ENCODE measurements at regions not wholly inside any gene's neighbourhood (a gene's known extent, or its start where the extent isn't known, plus 50 kb on each side); places are given as distances from the start of the nearest gene placed in this dataset.
"Not testable (repeated sequence)": the region's sequence is repeated elsewhere in the genome, so short reads cannot be mapped to it uniquely, and the experiment has no call there.

DNA sequence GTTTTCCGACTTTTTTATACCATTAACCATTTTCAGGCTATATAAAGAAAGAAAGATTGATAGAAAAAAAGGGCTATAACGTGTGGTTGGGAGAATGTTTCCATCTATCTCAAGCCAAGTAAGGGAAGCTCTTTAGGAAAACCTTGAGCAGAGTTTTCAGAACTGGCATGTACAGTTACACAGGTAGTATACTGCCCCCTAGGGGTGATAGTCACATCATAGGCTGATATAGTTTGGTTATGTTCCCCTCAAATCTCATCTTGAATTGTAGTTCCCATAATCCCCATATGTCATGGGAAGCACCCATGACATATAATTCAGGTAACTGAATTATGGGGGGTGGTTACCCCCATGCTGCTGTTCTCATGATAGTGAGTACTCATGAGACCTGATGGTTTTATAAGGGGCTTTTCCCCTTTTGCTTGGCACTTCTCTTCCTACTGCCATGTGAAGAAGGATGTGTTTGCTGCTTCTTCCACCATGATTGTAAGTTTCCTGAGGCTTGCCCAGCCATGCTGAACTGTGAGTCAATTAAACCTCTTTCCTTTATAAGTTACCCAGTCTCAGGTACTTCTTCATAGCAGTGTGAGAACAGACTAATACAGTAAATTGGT, 186.8 kb downstream of the TMA16 start:
- no peak for DNase-seq (ENCODE audit: extremely low read depth, low read depth)

DNA sequence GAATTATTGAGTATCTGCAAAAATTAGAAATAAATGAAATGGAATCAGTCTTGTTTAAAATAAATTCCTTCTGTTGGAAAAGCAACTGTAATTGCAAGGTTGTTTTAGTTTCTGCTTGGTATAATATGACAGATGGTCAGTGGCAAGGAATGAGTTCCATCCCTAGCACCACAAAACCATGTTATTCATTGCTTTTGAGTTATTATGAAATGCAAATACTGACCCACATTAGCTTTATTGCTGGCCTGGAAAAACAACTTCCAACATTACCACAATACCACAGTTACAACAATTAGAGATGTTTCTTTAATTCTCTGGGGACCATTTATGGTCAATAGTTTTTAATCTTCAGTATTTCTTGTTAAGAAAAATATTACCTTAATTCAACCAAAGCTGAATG, 194.4 kb downstream of the TMA16 start:
- DNase-seq (ENCODE audit: extremely low read depth, low read depth), result no peak

DNA sequence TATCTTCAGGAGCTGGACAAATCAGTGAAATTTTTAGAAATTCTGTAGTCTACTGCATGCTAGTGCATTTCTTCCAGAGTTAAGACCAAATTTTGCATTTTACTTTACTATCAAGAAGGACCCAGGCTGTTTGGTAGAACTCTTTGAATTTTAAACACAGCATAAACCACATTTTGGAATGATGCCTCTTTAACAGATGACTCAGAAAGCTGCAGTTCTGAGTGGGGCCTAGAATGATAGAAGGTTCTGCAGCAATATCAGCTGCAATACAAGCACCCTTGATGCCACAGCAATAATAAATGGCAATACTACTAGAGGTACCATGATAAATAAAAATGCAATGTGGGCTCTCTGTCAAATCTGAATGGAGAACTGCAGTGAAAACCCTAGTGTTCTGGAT, 198.7 kb downstream of the TMA16 start:
- DNase-seq (ENCODE audit: extremely low read depth, low read depth), result no peak

DNA sequence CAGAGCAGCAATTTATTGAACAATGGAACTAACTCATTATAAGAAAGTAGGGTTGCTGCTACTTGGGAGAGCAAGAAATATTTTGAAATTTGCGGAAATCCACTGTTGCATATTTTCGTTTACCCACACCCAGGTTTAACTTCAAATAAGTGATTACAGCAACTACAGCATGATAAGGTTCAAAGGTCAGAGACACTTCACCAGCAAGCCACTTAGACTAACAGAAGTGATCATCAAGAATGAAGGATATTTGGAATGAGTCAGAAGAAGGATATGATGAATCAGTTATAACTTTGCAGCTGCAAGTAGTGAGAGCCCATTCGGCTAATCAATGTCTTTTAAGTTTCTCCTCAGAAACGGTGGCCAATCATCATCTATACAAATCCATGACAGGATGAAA, 199.3 kb downstream of the TMA16 start:
- DNase-seq (ENCODE audit: extremely low read depth, low read depth), result no peak

DNA sequence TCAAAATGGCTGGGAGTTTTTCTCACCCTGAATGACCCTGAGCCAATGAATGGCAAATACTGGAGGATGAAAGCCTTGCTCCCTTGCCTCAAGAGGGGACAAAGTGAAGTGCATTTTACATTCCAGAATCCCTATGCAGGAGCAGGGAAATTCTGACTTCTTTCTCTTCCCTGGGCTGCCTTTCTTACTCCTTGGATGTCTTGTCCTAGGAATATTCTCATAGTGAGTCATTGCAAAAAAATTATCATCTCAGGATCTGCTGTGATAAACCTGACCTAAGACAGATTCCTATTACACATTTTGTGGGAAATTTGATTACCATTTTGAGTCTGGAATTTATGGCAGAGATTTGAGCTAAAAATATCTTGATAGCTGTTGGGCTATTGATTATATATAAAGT, 199.9 kb downstream of the TMA16 start:
- no peak for DNase-seq (ENCODE audit: extremely low read depth, low read depth)

DNA sequence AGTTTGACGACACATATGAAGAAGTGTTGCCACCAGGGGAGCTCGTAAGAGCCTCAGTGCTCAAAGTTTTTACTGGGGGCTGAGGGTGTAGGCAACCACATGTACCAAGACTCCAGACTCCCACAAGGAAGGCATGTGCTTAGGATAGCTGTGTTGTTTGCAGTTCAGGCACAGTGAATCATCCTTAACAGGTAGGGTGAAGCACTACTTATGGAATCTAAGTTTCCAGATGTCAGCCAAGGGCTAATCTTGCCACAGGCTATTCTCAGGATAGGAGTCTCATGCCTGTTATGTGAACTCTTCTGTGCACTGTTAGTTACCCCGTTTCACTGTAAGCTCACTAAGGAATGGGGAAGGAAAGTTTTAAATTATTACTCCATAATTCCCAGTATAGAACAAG, 202.6 kb downstream of the TMA16 start:
- no peak for DNase-seq (ENCODE audit: extremely low read depth, low read depth)

DNA sequence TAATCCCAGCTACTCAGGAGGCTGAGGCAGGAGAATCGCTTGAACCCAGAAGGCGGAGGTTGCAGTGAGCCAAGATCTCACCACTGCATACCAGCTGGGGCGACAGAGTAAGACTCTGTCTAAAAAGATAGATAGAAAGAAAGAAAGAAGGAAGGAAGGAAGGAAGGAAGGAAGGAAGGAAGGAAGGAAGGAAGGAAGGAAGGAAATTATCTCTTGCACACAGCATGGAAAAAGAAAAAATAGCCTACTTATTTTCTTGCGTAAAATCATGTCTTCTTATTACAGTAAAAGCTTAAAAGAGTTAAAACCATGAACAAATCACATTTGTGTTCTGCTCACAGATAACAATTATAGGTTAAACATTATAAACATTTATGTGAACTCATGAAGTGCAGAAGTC, 205.9 kb downstream of the TMA16 start:
- DNase-seq (ENCODE audit: extremely low read depth, low read depth), result not testable (repeated sequence)

DNA sequence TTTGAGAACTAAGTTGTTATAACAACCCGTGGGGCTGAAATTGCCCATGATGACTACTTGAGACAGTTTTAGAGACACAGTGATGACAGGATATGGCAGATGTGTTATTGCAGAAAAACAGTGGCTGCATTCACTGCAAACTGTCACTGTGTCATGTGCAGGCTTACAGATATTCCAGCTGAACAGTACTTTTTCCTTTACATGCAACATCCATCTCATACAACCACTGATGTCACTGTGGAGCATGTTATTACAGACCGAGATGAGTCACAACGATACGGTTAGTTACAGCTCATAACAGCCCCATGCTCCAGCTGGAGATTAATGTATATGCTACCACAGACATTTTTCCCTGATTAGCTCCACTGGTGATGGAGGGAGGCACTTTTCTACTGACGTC, 207.4 kb downstream of the TMA16 start:
- peak; percentile 20 for DNase-seq (ENCODE audit: extremely low read depth, low read depth)

DNA sequence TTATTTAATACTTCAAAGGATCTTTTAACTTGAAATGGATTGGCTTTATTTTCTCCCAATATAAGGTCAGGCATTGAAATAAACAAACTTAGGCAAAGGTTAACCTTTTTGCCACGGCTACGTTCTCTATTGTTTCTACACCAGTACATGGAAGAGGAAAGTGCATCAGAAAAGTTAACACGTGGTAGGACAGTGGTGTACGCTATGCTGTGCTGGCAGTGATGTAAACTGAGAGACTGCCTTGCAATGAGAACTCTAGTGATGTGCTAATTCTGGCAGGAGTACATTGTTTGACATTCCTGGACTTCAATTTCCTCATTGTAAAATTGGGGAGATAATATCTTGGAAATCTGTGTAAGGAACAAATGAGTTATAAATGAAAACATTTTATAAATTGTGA, 208.2 kb downstream of the TMA16 start:
- no peak for DNase-seq (ENCODE audit: extremely low read depth, low read depth)

DNA sequence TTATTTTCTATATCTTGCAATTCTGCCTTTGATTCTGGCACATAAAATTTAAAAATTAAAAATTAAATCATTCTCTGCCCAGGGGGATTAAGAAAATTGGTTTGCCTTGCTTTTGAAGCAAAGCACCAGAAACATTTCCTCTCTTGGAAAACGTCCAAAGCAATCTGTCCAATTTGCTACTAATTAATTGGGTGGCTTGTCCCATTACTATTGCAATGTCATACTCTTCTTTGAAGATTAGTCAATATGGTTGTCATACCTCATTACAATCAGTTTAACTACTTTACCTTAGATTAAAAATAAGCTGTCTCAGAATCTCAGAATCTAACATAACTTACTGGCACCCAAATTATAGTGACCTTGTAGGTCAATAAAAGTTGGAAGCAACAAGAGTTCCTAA, 208.8 kb downstream of the TMA16 start:
- no peak for DNase-seq (ENCODE audit: extremely low read depth, low read depth)

DNA sequence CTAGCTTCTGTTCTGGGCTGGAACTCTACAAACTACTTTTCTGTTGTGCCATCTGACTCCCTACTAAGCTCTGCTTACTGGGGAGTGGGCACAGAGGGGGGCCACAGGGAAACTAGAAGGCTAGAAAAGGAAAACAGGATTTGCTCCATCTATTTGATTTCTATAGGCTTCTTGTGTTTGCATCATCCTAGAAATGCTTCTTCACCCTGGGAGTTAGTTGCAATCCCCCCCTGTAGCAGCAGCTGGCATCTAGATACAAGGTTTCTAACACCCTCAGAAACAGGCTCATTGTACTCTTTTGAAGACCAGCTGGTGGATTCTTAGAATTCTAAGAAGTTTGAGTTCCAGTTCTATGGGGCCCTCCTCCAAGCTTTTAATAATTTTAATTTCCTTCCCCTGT, 213.4 kb downstream of the TMA16 start:
- DNase-seq (ENCODE audit: extremely low read depth, low read depth), result no peak

DNA sequence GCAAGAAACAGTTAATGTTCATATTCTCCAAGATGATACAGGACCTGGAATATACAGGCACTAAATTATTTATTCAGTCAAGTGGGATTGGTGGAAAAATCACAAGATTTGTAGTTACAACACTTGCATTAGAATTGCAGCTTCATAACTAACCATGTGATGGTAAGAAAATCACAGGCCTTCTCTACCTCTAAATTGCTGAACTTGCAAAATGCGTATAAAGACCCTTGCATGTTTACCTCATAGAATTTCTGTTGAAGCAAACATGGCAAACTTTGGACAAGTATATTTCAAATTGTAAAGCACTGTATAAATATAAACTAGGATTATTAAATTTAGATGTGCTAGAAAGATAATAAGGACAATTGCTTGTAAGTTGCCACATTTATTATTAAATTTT, 215.1 kb downstream of the TMA16 start:
- no peak for DNase-seq (ENCODE audit: extremely low read depth, low read depth)

DNA sequence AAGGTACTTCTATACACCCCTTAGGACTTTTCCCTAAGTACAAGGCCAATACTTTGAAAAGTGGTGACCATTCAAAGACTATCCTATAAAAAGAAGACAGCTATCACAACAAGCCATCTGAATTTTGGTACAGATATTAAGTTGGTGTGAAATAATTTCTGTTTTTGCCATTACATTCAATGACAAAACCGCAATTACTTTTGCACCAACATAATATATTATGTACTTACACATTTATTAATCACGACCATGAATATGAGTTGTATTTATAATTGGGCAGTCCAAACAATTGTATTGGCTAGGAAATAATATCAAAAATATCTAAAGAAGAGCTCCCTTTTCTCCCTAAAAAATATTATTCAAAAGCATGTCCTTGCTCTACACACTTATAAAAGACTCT, 215.7 kb downstream of the TMA16 start:
- no peak for DNase-seq (ENCODE audit: extremely low read depth, low read depth)

DNA sequence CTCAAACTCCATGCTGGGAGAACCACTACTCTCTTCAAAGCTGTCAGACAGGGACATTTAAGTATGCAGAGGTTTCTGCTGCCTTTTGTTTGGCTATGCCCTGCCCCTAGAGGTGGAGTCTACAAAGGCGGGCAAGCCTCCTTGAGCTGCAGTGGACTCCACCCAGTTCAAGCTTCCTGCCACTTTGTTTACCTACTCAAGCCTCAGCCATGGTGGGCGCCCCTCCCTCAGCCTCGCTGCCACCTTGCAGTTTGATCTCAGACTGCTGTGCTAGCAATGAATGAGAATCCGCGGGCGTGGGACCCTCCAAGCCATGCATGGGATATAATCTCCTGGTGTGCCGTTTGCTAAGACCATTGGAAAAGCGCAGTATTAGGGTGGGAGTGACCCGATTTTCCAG, 230.0 kb downstream of the TMA16 start:
- DNase-seq (ENCODE audit: extremely low read depth, low read depth), result not testable (repeated sequence)

DNA sequence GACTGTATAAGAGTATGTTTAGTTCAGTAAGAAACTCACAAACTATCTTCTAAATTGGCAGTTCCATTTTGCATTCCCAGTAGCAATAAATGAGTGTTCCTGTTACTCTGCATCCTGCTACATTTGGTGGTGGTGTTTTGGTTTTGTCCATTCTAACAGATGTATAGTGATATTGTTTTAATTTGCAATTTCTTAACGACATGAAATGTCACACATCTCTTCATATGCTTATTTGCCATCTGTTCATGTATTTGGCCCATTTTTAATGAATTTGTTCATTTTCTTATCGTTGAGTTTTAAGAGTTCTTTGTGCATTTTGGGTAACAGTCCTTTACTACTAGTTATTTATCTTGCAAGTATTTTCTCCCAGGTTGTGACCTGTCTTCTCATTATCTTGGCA, 232.2 kb downstream of the TMA16 start:
- DNase-seq (ENCODE audit: extremely low read depth, low read depth), result no peak

DNA sequence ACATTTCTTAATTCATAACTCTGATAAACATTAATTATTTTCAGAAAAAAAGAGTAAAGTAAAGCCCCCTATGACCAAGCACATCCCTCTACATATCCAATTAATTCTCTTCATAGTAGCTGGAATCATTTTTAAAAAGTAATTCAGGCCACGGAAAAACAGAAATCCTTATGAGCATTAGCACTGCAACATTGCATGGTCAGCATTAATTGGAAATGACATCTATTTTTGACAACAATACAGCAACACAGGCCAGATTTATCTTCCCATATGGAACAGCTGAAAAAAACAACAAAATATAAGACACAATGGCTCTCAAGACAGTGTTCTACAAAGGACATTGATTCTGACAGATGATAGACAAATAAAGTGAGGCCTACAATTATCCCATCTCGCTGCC, 236.6 kb downstream of the TMA16 start:
- no peak for DNase-seq (ENCODE audit: extremely low read depth, low read depth)

DNA sequence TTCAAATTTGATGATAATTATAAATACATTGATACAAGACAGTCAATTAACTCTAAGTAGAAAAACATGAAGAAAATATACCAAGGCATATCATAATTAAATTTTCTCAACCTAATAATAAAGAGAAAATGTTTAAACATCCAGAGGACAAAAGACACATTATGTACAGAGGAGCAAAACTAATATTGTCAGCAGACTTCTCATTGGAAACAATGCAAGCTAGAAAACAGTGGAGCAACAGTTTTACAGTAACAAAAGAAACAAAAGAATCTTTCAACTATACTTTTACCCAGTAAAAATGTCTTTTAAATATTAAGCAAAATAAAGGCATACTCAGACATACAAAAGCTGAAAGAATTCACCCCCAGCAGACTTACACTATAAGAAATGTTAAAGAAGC, 238.0 kb downstream of the TMA16 start:
- DNase-seq (ENCODE audit: extremely low read depth, low read depth), result no peak

DNA sequence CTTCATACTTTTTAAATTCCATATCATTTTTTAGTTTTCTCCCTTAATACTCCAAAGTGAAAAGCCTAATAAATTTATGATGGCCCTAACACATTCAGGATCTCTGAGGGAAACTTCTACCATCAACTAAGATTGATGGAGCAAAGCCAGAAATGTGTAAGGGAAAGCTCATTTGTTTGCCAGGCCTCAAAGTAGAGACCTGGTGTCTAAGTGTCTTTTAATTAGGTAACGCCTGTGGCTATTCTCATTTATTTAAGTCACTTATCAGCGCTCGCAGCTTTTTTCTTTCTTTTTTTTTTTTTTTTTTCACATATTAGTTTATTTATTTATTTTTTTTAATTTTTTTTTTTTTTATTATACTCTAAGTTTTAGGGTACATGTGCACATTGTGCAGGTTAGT, 242.4 kb downstream of the TMA16 start:
- DNase-seq (ENCODE audit: extremely low read depth, low read depth), result no peak

DNA sequence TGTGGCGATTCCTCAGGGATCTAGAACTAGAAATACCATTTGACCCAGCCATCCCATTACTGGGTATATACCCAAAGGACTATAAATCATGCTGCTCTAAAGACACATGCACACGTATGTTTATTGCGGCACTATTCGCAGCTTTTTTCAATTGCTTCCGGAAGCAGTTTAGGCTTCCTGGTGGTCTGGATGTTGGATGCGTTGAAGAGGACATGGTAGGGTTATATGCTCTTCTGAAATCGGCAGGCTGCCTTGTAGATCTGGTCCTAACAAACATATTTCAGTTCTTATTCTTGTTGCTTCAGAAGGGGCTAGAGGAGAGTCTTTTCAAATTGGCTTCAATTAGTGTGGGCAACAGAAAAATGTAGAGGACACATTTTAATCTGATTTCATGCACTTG, 243.4 kb downstream of the TMA16 start:
- not testable (repeated sequence) for DNase-seq (ENCODE audit: extremely low read depth, low read depth)

DNA sequence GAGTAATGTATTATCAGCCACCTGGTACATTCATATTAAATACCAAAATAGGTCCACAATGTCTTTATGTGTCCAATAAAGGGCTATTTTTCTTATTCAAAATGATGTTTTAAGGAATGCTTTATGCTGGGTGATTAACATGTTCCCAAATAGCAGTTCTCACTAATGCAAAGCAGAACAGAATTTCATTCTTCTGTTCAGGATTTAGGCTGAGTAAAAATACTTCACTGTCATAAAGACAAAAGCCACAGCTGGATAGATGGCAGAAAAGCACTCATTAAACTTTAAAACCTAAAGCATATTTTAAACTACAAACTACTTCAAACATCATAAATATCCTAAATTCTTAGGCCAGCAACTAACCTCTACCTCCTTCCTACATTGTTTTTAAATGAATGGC, 244.0 kb downstream of the TMA16 start:
- no peak for DNase-seq (ENCODE audit: extremely low read depth, low read depth)

DNA sequence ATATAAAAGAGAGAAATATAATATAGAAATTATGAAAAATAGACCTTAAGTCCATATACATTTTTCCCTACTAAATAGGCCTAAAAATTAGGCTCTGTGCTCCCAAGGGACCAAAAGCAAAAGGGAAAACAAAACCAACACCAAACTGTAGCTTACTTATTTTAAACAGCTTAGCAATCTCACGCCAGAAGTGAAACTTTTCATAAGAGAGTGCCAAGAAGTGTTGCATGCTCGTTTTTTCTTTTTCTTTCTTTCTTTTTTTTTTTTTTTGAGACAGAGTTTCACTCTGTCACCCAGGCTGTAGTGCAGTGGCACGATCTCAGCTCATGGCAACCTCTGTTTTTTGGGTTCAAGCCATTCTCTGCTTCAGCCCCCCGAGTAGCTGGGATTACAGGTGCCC, 250.4 kb downstream of the TMA16 start:
- DNase-seq (ENCODE audit: extremely low read depth, low read depth), result no peak

DNA sequence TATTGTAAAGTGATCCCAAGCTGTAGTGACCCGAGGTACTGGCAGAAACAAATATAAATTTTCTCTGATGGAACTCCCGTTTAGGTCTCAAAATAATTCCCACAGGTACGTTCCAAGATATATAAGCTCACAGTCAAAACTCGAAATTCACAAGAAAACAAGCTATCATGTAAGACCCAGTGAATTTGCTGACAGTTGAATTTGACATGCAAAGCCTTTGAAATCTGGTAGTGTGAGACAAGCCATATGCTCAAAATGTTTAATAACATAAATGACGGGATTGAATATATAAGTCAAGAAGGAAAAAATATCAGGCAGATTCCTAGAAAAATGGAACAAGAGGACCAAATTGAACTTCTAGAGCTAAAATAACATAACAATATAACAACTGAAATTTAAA, 252.8 kb downstream of the TMA16 start:
- no peak for DNase-seq (ENCODE audit: extremely low read depth, low read depth)

DNA sequence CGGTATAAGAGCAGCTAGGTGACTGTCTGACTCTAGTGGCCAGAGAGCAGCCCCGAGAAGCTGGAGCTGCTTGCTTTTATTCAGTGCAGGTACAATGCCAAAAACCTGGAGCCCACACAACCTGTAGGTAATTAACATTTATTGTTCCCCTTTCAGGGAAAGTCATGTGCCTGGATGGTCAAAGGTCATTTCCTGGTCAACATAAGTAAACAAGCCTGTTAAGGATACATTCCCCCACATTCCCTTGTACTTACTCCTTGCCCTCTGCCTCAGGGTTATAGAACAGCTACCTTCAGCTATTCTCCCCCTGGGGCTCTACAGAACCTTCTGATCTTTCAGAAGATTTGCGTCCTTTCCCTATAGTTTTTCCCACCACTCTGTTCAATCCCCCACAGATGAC, 253.4 kb downstream of the TMA16 start:
- no peak for DNase-seq (ENCODE audit: extremely low read depth, low read depth)

DNA sequence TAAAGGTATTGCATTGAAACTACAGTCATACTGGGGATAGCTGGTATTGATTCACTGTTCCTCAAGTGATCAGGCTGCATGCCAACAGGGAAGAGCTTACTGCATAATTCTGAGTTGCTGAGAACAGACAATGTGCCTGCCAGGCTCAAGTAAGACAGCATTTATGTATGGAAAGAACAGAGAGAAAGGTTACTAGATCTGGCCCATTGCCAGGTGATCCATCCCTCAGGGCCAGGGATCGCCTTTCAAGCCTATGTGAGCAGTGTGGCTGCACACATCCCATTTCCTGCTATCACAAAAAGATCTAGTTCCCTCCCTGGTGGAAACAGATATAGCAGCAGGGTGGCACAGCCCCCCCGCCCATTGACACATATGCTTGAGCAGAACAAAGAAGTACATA, 254.0 kb downstream of the TMA16 start:
- no peak for DNase-seq (ENCODE audit: extremely low read depth, low read depth)

Data from NCI-H460 (cell line).